Neutrophil (primary cell): ENCODE measurements at regions not wholly inside any gene's neighbourhood (a gene's known extent, or its start where the extent isn't known, plus 50 kb on each side); places are given as distances from the start of the nearest gene placed in this dataset.

Source experiments
- H3K27ac ChIP-seq: fragments of 200-600 bp; sonication (generic); 2 replicates; pipeline ENCODE4 v1.5.1; 2016; ENCODE audit warnings: mild to moderate bottlenecking, moderate library complexity
- H3K27me3 ChIP-seq: fragments of 200-600 bp; sonication (generic); 2 replicates; pipeline ENCODE4 v1.6.0; 2016; ENCODE audit warnings: mild to moderate bottlenecking
- H3K36me3 ChIP-seq: fragments of 200-600 bp; sonication (generic); 2 replicates; pipeline ENCODE4 v1.5.1; 2017
- H3K4me1 ChIP-seq, 2 experiments: fragments of 200-600 bp in 1 of 2; sonication (generic) in 1 of 2; 1 replicate in 1 of 2; 2 replicates in 1 of 2; pipeline versions ENCODE4 v1.5.1 to v1.6.1; 2013 to 2016; ENCODE audit warnings: low read depth in 1 of 2, low read length in 1 of 2, mild to moderate bottlenecking in 1 of 2, moderate library complexity in 1 of 2; ENCODE audit not compliant: control insufficient read depth in 1 of 2, insufficient read depth in 1 of 2
- H3K4me3 ChIP-seq, 2 experiments: fragments of 200-600 bp in 1 of 2; sonication (generic) in 1 of 2; 1 replicate in 1 of 2; 2 replicates in 1 of 2; pipeline ENCODE4 v1.5.1; 2013 to 2016; ENCODE audit warnings: low read depth in 1 of 2, low read length in 1 of 2, mild to moderate bottlenecking in 1 of 2, moderate library complexity in 1 of 2
- H3K9me3 ChIP-seq: fragments of 200-600 bp; sonication (generic); 2 replicates; pipeline ENCODE4 v1.5.1; 2016
- TF ChIP-seq, protein P1 (sequence below): fragments of 200-600 bp; sonication (generic); IDR thresholded peaks from 2 replicates; pipeline ENCODE4 v1.5.1; 2016; ENCODE audit warnings: antibody characterized with exemption

DNA sequence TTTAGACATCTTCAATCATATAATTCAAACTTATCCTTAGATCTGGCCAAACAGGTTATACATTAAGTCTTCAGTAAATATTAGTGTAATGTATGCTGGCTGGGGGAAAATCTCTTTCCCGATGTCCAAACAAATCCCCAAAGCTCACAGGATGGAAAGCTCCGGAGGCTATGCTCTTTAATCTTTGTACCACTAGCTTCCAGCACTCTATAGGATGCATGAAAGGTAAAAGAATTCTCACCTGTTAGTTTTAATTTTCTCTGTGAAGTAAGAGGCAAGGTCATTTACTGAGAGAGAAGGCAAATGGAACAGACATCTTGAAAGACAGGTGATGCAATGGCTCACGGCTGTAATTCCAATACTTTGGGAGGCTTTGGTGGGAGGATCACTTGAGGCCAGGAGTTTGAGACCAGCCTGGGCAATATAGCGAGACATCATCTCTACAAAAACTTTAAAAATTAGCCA is 99.8 kb upstream of the KIF5B start:
- Histone ChIP-seq H3K36me3 (no peaks in the 10 kb centered on the region), H3K27ac (no peak overlapping the region), H3K27me3 (no peaks in the 10 kb centered on the region), H3K4me3 (no peak overlapping the region), H3K4me1 (peaks cover 0 to 3% of the 10 kb centered on the region in 2 experiments), H3K9me3 (no peaks in the 10 kb centered on the region)
- TF ChIP-seq, protein P1, sequence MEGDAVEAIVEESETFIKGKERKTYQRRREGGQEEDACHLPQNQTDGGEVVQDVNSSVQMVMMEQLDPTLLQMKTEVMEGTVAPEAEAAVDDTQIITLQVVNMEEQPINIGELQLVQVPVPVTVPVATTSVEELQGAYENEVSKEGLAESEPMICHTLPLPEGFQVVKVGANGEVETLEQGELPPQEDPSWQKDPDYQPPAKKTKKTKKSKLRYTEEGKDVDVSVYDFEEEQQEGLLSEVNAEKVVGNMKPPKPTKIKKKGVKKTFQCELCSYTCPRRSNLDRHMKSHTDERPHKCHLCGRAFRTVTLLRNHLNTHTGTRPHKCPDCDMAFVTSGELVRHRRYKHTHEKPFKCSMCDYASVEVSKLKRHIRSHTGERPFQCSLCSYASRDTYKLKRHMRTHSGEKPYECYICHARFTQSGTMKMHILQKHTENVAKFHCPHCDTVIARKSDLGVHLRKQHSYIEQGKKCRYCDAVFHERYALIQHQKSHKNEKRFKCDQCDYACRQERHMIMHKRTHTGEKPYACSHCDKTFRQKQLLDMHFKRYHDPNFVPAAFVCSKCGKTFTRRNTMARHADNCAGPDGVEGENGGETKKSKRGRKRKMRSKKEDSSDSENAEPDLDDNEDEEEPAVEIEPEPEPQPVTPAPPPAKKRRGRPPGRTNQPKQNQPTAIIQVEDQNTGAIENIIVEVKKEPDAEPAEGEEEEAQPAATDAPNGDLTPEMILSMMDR, result no peak

DNA sequence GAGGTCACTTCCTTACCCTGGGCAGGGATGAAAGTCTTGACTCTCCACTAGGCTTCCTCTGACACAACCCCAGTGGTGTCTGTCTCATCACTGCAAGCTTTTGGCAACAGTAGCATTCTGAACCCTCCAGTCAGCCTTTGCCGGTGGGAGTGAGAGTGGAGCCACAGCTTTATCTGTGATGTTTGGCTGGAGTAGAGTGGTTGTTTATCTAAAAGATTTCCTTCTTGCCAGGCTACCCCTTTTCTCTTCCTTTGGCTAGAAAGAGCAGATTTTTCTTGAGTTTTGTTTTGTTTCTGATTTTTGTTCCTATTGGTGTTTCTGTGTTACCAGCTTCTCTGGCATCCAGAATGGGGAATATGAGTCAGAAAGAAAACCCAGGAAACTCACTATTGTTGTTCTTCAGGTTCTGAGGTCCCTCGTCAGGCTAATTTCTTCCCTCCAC is 98.9 kb upstream of the KIF5B start:
- Histone ChIP-seq H3K36me3 (no peaks in the 10 kb centered on the region), H3K27me3 (no peaks in the 10 kb centered on the region), H3K4me3 (no peak overlapping the region), H3K4me1 (peaks cover 0 to 3% of the 10 kb centered on the region in 2 experiments), H3K27ac (no peak overlapping the region), H3K9me3 (no peaks in the 10 kb centered on the region)
- TF ChIP-seq, protein P1, result no peak

DNA sequence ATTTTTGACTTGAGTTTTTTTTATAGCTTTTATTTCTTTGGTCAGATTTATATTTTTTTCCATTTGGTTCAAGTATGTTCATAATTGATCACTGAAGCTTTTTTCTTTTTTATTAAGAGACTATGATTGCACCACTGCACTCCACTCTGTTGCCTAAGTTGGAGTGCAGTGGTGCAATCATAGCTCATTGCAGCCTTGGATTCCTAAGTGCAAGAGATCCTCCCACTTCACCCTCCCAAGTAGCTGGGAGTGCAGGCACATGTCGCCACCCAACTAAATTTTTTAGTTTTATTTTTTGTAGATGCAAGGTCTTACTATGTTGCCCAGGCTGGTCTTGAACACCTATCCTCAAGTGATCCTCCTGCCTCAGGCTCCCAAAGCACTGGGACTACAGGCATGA is 97.7 kb upstream of the KIF5B start:
- no peaks in the 10 kb centered on the region for H3K36me3 ChIP-seq
- no peak overlapping the region for H3K4me3 ChIP-seq
- H3K27ac ChIP-seq, result no peak overlapping the region
- H3K4me1 ChIP-seq, result peaks cover 0 to 3% of the 10 kb centered on the region in 2 experiments
- no peaks in the 10 kb centered on the region for H3K27me3 ChIP-seq
- TF ChIP-seq, protein P1, result no peak
- H3K9me3 ChIP-seq, result no peaks in the 10 kb centered on the region

DNA sequence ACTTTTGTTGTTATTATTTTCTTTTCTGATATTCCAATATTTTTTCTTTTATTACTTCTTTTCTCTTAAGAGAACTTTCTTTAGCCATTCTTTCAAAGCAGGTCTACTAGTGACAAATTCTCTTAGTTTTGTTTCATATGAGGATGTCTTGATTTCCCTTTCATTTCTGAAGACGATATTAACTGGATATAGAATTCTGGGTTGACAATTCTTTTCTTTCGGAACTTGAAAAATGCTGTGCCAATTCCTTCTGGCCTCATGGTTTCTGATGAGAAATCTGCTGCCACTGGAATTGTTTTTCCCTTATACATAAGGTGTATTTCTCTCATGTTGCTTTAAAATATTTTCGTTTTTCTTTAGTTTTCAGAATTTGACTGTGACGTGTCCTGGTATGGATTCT is 97.0 kb upstream of the KIF5B start:
- Histone ChIP-seq H3K4me3 (no peak overlapping the region), H3K4me1 (peaks cover 0 to 3% of the 10 kb centered on the region in 2 experiments), H3K27me3 (no peaks in the 10 kb centered on the region), H3K36me3 (no peaks in the 10 kb centered on the region), H3K9me3 (no peaks in the 10 kb centered on the region), H3K27ac (no peak overlapping the region)
- TF ChIP-seq, protein P1, result no peak

DNA sequence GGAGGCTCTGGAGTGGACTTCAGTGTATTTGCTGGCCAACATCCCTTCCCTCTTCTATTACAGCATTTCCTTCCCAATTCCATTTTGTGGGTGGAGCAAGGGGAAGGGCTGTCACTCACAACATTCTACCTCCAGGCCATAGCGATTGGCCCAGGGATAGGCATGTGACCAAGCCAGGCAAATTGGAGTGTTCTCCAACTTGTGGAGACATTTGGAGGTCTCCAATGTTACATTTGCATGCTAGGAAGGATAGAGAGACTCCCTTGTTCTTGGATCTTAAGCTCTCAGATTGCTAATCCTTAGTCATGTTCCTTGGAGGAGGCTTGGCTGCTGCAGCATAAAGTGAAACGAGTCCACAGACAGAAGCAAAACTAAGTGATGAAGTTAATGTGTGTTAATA is 95.6 kb upstream of the KIF5B start:
- TF ChIP-seq, protein P1, result no peak
- Histone ChIP-seq H3K36me3 (no peaks in the 10 kb centered on the region), H3K27ac (no peak overlapping the region), H3K9me3 (no peaks in the 10 kb centered on the region), H3K4me3 (no peak overlapping the region), H3K27me3 (no peaks in the 10 kb centered on the region), H3K4me1 (peaks cover 0 to 3% of the 10 kb centered on the region in 2 experiments)
